Renal cortical epithelial cell (primary cell): ENCODE measurements at regions not wholly inside any gene's neighbourhood (a gene's known extent, or its start where the extent isn't known, plus 50 kb on each side); places are given as distances from the start of the nearest gene placed in this dataset.

ENCODE experiments used
- DNase-seq: peaks from one replicate; pipeline ENCODE4 v3.0.0-alpha.2; 2011; ENCODE audit warnings: low read depth

DNA sequence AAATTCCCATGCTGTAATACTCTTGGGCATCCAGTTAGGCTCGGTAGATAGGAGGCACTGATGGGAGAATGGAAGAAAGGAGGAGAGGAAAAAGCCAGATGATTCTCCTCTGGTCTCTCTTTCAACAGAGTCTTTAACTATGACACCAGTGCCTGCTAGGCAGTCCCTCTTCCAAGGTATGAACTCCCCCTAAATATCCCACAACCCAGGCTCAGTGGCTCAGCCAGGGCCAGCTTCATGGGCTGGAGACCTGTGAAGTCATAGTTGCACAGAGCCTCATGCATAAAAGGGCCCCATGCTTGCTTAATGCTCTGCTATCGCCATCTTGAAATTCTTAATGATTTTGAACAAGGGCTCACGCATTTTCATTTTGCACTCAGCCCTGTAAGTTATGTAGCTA lies 869.2 kb upstream of the GCFC2 start:
- DNase-seq, result no peak

DNA sequence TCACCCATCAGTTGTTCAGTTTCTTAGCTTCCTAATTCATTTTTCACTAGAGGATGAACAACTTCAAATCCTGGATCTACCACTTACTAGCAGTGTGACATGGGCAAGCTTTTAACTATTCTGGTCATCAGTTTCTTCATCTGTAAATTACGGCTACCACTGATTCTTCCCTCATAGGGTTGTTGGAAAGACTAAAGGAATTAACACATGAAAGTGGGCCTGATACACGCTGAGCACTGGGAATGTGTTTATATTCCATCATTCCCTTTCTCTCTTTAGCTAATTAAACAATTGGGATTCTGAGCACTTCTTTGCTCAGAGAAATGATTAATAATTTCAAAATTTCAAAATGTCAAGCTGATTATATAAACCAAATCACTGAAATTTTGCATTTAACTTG lies 862.3 kb upstream of the GCFC2 start:
- no peak for DNase-seq

DNA sequence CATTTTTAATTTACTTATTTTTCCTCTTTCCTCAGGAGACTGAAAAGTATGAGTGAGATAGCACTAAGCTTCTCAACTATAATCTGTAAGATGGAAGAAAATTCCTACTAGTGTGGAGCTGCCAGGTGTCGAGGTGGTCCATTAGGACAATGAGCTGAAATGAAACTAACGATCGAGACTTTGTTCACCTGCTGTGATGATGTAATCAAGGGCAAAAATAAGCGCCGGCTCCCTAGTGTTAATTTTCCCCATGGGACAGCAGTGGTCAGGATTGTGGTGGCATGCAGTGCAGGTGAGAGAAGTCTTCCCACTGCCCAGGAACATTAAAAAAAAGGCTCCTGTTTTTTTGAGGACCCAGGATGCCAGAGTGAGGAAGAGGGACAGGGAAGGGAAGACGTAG lies 859.1 kb upstream of the GCFC2 start:
- DNase-seq, result no peak

DNA sequence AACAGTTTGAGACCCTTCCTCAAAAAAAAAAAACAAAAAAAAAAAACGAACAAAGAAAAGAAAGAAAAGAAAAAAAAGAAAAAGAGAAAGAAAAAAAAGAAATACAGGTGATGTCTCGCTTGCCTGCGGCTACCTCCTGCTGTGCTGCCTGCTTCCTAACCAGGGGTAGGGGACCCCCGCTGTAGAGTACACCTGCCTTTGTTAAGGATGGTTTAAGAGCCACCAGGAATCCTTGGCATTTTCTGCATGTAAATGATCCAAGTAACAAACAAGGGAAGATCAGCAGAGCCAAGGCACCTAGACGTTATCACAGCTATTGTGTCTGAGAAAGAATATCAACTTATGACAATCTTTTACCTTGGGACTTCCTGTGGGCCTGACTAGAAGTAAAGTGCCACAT lies 856.8 kb upstream of the GCFC2 start:
- DNase-seq, result no peak

DNA sequence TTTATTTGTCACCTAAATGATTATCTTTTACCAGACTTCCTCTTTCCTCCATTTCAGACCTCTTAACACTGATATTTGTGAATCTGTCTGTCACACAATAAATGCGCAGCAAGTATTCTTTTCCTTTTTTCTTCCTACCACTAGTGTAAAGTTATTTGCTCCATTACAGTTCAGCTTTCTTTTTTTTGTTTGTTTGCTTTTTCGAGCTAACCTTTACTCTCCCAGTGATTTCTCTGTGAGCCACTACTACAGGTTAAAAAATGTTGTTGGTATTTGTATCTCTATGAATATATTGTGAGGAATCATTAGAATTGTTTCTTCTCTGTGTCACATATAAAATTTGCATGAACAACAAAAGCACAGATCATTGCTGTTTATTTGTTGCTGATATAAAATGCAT lies 854.0 kb upstream of the GCFC2 start:
- DNase-seq, result no peak

DNA sequence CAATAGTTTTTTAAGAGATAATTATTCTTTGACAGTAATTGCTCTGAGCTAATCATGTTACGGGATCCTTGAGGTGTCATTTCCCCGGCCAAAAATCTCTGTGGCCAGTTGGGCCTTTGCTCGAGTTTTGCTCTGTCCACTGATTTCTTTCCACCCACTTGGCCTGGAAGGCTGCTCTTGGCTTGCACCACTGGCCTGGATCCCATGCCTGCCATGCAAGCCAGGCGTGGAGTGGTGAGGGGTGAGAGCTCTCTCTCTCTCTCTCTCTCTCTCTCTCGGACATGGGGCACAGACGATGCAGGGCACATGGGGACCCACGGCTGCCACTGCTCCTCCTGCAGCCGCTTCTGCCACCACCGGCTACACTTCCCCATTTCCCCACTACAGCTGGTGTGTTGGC lies 853.0 kb upstream of the GCFC2 start:
- DNase-seq, result no peak

DNA sequence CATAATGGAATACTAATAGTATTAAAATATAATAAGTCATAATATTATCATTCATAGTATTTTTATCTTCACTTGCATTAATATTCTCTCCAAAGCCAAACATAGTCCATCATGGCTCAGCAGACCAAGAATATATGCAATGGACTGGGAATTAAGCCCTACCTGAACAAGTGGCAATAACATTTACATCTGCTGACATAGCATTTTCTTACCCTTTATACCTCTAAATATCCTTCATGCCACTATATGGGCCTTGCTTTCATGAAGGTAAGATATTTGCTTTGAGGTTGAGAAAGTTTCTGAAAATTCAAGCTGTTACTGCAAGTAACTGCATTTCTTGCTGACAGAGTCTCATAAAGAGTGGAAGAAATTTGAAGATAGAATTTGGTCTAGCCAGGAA lies 847.4 kb upstream of the GCFC2 start:
- DNase-seq, result no peak

DNA sequence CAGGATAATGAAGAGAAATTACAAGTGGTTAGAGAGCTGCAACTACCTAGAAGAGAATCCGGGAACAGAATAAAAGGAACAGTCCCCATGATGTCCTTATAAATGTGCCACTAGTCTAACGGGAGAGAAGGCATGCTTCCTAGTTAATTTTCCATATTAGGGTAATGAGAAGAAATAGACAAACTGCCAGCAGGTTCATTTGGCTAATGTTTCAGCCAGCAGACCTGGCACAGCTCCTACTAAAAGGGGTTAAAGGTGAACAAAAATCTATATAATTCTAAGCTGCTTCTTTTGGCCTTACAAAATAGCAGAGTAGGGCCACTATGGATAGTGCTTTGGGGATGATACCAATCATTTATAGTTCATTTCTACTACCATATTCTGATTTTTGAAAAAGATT lies 845.3 kb upstream of the GCFC2 start:
- DNase-seq, result no peak

DNA sequence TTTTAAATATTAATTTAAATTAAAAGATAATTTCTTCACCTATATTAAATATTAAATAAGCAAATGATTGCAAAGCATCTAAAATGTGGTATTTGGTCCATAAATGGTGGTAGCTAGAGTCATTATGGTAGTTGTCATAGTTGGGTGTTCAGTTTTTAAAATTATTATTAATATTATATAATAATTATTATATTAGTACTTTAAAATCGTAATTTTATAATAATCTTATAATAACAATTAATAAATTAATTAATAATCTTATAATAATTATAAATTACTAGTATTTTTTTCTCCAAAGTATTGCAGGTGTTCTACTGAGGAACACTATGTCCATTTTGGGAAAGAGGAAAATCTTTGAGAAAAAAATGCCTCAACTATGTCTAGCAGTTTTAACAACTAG lies 835.5 kb upstream of the GCFC2 start:
- no peak for DNase-seq

DNA sequence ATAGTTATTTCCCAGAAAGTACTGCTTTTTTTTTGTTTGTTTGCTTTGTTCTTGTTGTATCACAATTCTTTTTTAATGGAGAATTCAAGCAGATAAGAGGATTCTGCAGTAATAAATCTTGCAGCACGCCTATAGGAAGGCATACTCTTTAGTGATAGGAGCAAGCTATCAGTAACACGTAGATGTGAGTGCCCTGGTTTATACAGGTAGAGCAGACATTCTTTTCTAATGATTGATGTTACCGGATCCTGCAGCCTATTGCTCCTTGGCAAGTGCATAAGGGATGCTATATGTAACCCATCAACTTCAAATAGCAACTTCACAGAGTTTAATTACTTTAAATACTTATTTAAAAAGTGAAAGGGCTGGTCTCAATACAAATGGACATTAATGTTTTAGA lies 834.2 kb upstream of the GCFC2 start:
- DNase-seq, result no peak

DNA sequence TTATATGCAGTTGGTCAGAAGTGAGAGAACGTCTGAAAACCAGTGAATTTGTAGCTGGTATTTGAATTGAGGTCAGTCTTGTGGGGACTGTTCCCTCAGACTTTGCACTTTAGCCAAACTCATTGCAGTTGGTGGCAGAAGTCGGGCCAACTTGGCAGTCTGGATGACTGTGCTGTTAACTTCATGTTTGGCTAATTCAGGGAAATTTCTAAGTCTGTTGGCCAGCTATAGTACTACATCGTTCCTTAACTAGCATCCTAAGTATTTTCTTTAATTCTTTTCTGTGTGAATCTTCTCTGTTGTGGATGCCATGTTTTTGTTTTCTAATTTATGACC lies 806.8 kb upstream of the GCFC2 start:
- DNase-seq, result no peak

DNA sequence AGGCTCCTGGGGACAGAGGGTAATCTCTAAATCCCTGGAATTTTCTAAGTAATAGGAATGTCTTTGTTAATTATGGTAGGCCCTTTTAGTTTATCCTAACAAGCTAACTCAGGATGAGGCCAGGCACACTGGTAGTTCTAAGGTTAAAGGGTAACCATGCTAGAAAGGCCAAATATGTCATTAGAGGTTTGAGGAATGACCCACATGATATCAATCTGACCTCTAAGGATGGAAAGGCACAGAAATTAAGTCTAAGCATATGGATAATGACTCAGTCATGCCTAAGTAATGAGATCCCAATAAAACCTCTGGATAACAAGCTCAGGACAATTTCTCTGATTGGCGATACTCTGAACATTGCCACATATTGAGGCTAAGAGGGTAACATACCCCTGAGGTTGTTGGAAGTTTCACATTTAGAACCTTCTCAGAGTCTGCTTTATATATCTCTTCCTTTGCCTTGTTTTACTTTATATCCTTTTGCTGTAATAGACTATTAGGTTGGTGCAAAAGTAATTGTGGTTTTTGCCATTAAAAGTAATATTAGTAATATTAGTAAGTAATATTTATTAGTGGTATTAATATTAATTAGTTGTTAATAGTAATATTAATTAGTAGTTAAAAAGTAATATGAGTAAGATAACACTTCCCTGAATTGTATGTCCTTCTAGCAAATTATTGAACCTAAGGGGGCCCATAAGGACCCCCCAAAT lies 806.3 kb upstream of the GCFC2 start:
- no peak for DNase-seq

DNA sequence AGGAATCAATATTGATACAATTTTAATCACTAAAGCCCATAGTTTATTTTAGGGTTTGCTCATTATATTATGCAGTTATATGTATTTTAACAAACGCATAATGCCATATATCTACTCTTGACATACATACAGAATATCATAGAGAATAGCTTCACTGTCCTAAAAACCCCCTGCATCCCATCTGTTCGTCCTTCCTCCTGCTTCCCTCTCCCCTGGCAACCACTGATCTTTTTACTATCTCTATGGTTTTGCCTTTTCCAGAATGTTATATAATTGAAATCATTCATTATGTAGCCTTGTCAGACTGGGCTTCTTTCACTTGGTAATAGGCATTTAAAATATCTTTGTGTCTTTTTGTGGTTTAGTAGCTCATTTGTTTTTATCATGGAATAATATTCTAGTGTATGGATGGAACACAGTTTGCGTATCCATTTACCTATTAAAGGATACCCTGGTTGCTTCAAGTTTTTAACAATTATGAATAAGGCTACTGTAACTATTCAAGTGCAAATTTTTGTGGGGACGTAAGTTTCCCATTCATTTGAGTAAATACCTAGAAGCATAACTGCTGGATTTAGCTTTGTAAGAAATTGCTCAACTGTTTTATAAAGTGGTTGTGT lies 801.6 kb upstream of the GCFC2 start:
- no peak for DNase-seq

DNA sequence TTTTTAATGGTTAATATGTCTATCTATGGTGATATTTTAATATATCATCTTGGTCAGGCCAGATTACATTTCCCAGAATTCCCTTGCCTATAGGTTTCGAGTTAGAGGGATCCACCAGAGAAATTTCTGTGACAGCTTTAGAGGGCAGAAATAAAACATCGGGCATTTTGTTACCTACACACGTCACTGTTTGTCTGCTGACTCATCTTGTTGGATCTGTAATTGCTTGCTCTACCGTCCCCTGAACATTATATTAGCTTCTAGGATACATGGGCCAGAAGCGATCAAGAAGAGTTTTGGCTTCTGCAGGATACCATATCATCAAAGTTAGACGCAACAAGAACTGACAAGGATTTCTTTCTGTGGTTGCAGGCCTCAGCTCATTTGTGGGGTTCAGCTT lies 795.8 kb upstream of the GCFC2 start:
- peak; percentile 2 for DNase-seq

DNA sequence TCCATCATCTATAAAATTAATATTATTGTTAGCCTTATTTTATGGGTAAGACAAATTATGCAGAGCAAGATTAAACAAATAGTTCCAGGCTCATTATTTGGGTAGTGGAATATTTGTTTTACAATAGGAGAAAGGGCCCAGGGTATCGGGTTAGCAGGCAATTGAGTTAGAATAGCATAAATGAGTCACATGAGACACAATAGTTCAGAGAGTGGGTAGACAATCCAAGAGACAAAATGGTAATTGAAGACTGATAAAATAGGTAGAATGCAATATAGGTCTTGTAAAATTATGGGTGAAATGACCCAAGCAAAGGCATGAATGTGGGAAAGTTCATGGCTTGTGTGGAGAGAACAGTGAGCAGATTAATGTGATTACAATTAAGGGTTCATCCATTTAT lies 790.9 kb upstream of the GCFC2 start:
- DNase-seq, result no peak

DNA sequence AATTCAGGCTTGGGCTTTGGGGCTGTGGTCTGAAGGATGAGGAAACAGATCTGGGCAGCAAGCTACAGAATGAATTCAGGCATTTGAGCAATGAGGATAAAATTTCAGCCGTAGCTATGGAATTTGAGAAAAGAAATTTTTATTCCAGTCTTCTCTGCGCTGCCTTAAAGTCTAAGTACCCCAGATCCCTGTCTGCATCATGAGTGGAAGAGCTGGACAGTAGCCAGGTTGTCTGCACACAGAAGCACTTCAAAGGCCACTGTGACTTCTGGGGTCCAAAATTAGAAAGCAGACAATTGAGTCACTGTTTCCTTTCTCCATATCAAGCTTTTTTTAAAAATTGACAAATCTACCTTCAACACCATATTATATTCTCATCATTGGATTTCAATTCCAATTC lies 787.6 kb upstream of the GCFC2 start:
- DNase-seq, result no peak

DNA sequence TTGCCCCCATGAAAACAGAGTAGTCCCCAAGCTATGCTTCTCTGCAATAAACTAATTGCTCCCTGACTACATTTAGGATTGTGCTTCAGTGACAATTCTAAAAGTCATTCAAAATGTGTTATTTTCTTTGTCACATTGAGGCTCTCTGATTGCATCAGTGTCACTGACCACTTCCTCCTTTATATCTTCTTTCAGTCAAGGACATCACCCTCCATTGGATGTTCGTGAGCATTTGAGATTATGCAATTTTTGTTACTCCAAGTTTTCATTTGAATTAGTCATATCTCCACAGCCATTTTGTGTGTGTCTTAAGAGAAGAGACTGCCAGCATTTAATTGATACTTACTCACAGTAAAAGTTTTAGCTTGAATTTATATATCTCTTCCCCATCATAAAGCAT lies 780.8 kb upstream of the GCFC2 start:
- DNase-seq, result peak; percentile 1

DNA sequence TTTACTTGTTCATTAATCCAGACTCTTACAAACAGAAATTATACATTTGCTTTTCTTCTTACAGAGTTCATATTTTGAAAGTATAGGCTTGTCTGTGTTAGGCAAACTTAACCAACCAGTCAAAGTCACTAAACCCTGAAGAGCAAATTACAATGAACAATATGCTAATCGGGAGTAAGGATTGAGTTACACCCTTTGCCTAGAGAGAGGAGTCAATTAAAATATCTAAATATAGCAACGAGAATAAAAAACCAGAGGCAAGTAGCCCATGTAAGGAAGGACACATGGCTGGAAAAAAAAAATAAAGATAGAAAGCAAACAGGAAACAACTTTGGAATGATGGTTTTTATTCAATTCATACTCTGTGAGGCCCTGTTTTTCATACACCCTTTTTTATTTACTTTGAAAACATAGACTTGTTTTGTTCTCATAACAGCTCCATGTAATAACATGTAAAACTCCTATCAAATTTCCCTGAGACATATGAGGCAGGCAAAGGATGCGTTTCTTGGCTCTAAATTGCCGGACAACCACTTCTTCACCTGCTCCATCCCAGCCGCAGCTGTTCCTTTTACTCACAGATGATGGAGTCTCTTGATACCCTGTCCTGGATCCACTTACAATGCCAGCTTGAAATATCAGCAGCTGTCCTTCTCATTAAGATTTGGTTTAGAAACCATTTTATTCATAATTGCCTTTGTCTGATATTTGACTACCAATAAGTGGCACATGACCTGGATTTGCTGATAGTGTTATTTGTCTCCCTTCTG lies 767.7 kb upstream of the GCFC2 start:
- no peak for DNase-seq

DNA sequence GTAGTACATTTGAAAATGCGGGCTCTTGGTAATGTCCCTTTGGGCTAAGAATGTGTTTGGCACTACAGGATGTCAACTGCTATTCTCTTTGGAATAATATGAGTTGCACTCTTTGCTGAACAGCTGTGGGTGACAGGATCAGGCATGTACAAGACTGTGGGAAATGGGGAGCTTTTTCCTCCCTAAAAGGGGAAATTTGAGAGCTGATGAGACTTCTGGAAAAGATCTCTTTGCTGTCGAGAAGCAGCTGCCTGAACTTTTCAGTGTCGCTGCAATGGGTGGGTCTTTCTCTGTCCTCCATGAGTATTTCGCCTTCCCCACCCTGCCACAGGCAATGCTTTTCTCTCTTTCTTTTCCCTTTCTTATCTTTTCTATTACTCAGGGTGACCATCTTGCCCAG lies 762.2 kb upstream of the GCFC2 start:
- DNase-seq, result no peak

DNA sequence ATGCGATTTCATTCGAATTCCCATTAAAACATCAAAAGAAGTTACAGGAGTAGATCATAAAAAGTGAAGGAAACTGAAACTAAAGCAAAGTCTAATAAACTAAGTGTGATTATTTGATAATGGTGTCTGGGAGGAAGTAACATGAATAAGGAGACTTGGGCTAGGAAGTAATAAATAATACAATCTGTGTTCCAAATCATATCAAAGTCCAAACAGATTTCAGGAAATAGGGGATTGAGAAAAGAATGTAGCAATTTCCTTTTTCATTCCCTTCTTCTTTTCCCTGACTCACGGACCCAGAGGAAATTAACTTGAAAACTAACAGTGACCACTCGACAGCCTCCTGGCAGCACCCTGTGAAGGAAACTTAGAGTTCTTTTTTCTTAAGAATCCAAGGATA lies 758.4 kb upstream of the GCFC2 start:
- DNase-seq, result no peak

DNA sequence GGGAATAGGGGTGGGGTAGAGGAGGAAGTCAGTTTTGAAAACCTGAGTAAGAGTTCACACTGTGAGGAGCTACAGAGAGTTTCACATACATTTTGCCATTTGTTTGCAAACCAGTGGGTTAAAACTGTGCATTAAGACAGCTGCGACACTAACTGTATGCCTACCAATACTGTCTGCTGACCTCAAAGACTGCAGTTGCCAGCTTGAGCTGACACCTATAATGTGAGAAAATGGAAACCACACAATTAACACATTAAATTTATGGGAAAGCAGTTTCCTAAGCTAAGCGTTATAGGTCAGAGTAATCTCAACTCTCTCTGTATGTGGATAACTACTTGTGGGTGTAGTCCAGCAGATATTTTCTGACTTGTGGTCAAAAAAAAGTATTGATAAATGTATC lies 756.6 kb upstream of the GCFC2 start:
- DNase-seq, result no peak

DNA sequence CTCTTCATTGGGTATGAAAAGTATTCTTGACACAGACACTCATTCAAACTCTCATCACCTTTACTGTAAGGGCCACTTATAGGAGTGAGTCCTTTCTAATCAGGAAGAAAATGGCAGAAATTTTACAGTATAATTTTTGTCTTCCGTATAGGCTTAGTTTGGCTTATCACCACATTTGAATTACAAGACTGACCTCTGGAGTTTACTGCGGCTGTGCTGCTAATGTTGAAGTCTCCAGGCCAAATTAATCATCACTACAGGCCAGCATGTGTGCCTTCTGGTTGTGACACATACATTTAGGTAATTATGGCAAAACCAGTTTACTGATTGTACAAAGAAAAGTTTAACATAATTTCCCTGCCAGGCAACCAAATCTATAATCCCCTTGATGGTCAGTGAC lies 753.6 kb upstream of the GCFC2 start:
- no peak for DNase-seq

DNA sequence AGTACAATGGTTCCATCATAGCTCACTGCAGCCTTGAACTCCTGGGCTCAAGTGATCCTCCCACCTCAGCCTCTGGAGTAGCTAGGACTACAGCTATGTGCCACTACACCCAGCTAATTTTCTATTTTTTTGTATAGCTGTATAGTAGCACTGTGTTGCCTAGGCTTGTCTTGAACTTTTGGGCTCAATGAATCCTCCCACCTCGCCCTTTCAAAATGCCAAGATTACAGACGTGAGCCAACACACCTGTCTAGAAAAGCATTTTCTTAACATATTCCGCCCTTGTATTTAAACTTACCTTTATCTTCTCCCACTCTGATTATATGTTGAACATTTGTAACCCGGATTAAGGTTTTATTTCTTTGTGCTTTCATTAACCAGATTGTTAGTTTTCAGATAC lies 750.7 kb upstream of the GCFC2 start:
- no peak for DNase-seq

DNA sequence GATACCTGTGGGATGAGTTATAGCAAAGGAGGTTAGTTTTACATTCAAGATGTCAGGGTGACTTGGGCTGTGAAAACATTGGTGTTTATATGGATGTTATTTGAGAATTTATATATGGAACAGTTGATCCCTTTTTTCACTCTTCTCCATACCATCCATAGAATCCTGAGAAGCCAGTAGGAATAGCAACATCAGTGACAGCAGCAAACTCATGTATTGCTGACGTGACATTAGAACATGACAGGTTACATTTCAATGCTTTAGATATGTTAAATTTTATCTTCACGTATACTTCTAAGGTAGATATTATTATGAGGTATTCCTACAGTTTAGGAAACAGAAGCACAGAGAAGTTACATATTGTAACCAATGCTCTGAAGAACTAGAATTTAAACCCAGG lies 745.2 kb upstream of the GCFC2 start:
- no peak for DNase-seq
